ENCODE measurements at regions not wholly inside any gene's neighbourhood (a gene's known extent, or its start where the extent isn't known, plus 50 kb on each side); places are given as distances from the start of the nearest gene placed in this dataset.

DNA sequence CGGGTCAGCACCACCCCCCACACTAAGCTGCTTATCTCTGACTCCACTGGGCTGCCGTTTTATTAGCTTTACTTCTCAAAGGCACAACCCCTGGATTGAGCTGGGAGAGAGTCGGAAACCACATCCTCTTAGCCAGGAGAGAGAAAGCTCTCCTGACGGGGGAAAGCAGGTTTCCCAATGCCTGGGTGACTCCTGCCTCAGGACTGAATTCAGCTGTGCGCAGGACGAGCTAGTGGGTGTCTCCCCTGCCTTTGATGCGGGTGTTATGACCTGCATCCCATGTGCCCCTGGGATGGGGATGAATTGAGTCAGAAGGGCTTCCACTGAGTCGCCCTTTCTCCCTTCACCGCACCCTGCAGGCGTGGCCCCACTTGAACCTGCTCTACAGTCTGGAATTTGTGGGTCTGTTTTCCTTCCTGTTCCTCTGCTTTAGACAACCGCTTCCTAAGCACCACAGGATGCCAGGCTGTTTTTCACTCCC is 819.2 kb upstream of the EEF2KMT start:
- TF ChIP-seq POLR2AphosphoS5 (IDR thresholded peaks at IDR 0.05; ENCODE audit: borderline replicate concordance, low read depth, low read length) (no peak), EZH2 (IDR thresholded peaks at IDR 0.05) (no peak), FOXP2 (optimal IDR thresholded peaks at IDR 0.05; ENCODE audit: control extremely low read depth, extremely low read length, insufficient read depth) (no peak)

All from SK-N-MC (cell line).